ENCODE measurements at regions not wholly inside any gene's neighbourhood (a gene's known extent, or its start where the extent isn't known, plus 50 kb on each side); places are given as distances from the start of the nearest gene placed in this dataset.

- no peak for TF ChIP-seq CTCF (IDR thresholded peaks at IDR 0.05)
- TF ChIP-seq POLR2A (IDR thresholded peaks at IDR 0.05), result no peak
Measured at GRCh38 chr17:65297916-65298315, 160.7 kb downstream of the RGS9 start.
